ENCODE measurements at regions not wholly inside any gene's neighbourhood (a gene's known extent, or its start where the extent isn't known, plus 50 kb on each side); places are given as distances from the start of the nearest gene placed in this dataset.

DNA sequence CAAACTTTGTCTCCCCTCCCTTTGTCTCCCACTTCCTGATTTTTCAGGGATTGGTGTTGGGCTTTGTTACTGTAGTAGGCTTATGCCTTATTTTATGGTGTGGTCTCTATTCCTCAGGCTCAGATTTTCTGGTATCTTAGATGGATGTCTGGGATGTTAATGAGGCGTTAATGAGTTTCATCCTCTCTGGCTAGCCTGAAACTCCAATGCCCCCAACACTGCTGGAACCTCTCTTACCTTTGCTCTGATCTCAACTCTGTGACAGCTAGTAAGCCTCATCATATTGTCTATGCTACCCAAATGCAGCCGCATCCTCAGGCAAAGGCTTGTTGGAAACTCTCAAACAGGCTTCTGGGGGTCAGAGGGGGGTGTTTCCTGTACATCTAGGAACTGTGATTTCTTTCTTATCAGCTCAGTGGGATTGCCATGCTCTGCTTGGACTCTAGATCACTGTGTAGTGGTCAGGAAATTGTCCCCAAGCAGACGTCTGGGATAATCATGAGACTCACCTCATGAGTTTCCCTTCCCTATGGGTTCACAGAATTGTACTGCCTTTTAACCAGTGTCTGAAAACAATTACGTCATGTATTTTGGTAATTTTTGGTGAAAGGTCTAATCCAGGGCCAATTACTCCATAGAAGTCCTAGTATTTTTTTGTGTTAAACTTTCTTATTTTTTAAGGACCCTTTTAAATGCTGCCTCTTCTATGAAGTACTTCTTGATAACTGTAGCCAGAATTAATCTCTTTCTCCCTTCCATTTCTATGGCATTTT, 88.8 kb upstream of the TRPC7 start:
- ChIA-PET POLR2A (ENCODE audit: unreplicated experiment) (no interaction called here), CTCF (no interaction called here)
- in situ Hi-C loops (cut with MboI; ENCODE audit: low sequenced_read_pairs) (no loop called here), dilution Hi-C loops (cut with HindIII; ENCODE audit: low sequenced_read_pairs, unreplicated experiment) (no loop called here), intact Hi-C loops (cut with micrococcal nuclease) (no loop called here)
- Histone ChIP-seq H3K23ac (ENCODE audit: low read depth, low read length) (no peak overlapping the region), H3K56ac (ENCODE audit: extremely low read depth, insufficient read depth, low read length) (no peak overlapping the region), H3K27ac (ENCODE audit: insufficient read depth, low read length) (no peak overlapping the region), H2AK9ac (replicated peaks; ENCODE audit: low read depth, low read length, poor library complexity) (no peak overlapping the region), H3K4me2 (ENCODE audit: low read depth, low read length) (no peak overlapping the region), H3K9me3 (ENCODE audit: control insufficient read depth, insufficient read depth, low read length) (peaks cover 4% of the 10 kb centered on the region; the same call in 1 of the 2 replicates), H4K20me1 (ENCODE audit: insufficient read depth, low read length) (no peaks in the 10 kb centered on the region), H3K9me1 (ENCODE audit: insufficient read depth, low read length) (no peaks in the 10 kb centered on the region), H2AFZ (replicated peaks; ENCODE audit: low read length, poor library complexity) (no peak overlapping the region), H3K79me1 (ENCODE audit: low read depth in 1 of 2, low read length in 2 of 2) (no peaks in the 10 kb centered on the region), H2BK5ac (ENCODE audit: low read depth, low read length, poor library complexity, severe bottlenecking) (no peak overlapping the region), H3K18ac (ENCODE audit: low read depth, low read length) (no peak overlapping the region), H3K4me1 (ENCODE audit: control insufficient read depth, insufficient read depth, low read length) (no peaks in the 10 kb centered on the region), H2AK5ac (ENCODE audit: low read depth, low read length) (no peak overlapping the region), H4K8ac (ENCODE audit: low read depth in 2 of 2, low read length in 2 of 2) (no peak overlapping the region), H3K9ac (ENCODE audit: low read depth, low read length) (no peak overlapping the region), H4K91ac (ENCODE audit: insufficient read depth, low read depth, low read length) (no peak overlapping the region), H3K36me3 (ENCODE audit: control insufficient read depth, insufficient read depth, low read length) (no peaks in the 10 kb centered on the region), H3K4ac (ENCODE audit: low read depth, low read length) (no peak overlapping the region), H2BK15ac (ENCODE audit: low read depth, low read length) (no peak overlapping the region), H2BK20ac (ENCODE audit: low read depth, low read length) (no peak overlapping the region), H3K27me3 (ENCODE audit: control insufficient read depth, insufficient read depth, low read length) (no peaks in the 10 kb centered on the region), H3K14ac (replicated peaks; ENCODE audit: low read depth, low read length) (no peak overlapping the region), H4K5ac (ENCODE audit: low read depth, low read length) (no peak overlapping the region), H2BK120ac (ENCODE audit: low read depth, low read length) (no peak overlapping the region), H3K4me3 (ENCODE audit: insufficient read depth, low read depth, low read length) (no peak overlapping the region)
- no CpG with 5 or more reads among the region's 4 CpGs for WGBS, 2 experiments (ENCODE audit: extremely low coverage in 2 of 2, insufficient read length in 1 of 2)
- DNase-seq = no peak
- TF ChIP-seq MAFK (IDR thresholded peaks at IDR 0.05; ENCODE audit: low read depth, low read length) = no peak
- TF ChIP-seq RFX5 (IDR thresholded peaks at IDR 0.05; ENCODE audit: low read depth, low read length) = no peak
- TF ChIP-seq, protein P1, sequence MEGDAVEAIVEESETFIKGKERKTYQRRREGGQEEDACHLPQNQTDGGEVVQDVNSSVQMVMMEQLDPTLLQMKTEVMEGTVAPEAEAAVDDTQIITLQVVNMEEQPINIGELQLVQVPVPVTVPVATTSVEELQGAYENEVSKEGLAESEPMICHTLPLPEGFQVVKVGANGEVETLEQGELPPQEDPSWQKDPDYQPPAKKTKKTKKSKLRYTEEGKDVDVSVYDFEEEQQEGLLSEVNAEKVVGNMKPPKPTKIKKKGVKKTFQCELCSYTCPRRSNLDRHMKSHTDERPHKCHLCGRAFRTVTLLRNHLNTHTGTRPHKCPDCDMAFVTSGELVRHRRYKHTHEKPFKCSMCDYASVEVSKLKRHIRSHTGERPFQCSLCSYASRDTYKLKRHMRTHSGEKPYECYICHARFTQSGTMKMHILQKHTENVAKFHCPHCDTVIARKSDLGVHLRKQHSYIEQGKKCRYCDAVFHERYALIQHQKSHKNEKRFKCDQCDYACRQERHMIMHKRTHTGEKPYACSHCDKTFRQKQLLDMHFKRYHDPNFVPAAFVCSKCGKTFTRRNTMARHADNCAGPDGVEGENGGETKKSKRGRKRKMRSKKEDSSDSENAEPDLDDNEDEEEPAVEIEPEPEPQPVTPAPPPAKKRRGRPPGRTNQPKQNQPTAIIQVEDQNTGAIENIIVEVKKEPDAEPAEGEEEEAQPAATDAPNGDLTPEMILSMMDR (conservative IDR thresholded peaks at IDR 0.05; ENCODE audit: low read depth, low read length) = no peak
- TF ChIP-seq FOS (IDR thresholded peaks at IDR 0.05; ENCODE audit: low read depth, low read length) = no peak
- no peak for TF ChIP-seq MAZ (IDR thresholded peaks at IDR 0.05; ENCODE audit: borderline replicate concordance, low read depth, low read length)
- no peak for TF ChIP-seq NFE2L2 (IDR thresholded peaks at IDR 0.05; ENCODE audit: low read depth, low read length)
- no peak for TF ChIP-seq POLR2A (IDR thresholded peaks at IDR 0.05; ENCODE audit: low read depth, low read length)
- TF ChIP-seq CHD1 (IDR thresholded peaks at IDR 0.05; ENCODE audit: low read depth, low read length) = no peak
- no peak for TF ChIP-seq RAD21 (IDR thresholded peaks at IDR 0.05; ENCODE audit: low read length)
- TF ChIP-seq CEBPB (IDR thresholded peaks at IDR 0.05; ENCODE audit: low read depth, low read length) = no peak
- no peak for TF ChIP-seq BHLHE40 (IDR thresholded peaks at IDR 0.05; ENCODE audit: low read depth, low read length)
- TF ChIP-seq, protein P2, sequence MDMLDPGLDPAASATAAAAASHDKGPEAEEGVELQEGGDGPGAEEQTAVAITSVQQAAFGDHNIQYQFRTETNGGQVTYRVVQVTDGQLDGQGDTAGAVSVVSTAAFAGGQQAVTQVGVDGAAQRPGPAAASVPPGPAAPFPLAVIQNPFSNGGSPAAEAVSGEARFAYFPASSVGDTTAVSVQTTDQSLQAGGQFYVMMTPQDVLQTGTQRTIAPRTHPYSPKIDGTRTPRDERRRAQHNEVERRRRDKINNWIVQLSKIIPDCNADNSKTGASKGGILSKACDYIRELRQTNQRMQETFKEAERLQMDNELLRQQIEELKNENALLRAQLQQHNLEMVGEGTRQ (IDR thresholded peaks at IDR 0.05; ENCODE audit: low read depth, low read length) = no peak
- no peak for TF ChIP-seq RCOR1 (IDR thresholded peaks at IDR 0.05; ENCODE audit: insufficient replicate concordance, low read length)
- TF ChIP-seq, protein P3, sequence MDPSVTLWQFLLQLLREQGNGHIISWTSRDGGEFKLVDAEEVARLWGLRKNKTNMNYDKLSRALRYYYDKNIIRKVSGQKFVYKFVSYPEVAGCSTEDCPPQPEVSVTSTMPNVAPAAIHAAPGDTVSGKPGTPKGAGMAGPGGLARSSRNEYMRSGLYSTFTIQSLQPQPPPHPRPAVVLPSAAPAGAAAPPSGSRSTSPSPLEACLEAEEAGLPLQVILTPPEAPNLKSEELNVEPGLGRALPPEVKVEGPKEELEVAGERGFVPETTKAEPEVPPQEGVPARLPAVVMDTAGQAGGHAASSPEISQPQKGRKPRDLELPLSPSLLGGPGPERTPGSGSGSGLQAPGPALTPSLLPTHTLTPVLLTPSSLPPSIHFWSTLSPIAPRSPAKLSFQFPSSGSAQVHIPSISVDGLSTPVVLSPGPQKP (IDR thresholded peaks at IDR 0.05; ENCODE audit: borderline replicate concordance, low read depth, low read length) = no peak
- TF ChIP-seq MXI1 (IDR thresholded peaks at IDR 0.05; ENCODE audit: borderline replicate concordance, low read depth, low read length) = no peak
- TF ChIP-seq SMC3 (IDR thresholded peaks at IDR 0.05; ENCODE audit: low read depth, low read length) = no peak
- no TSS peak for BruUV-seq (replicated peaks)
- no peak for ATAC-seq (ENCODE audit: low read depth)

Measured in IMR-90 (cell line).